Uterus (tissue), 3 donors: ENCODE measurements at regions not wholly inside any gene's neighbourhood (a gene's known extent, or its start where the extent isn't known, plus 50 kb on each side); places are given as distances from the start of the nearest gene placed in this dataset.

Source experiments
- DNase-seq, 2 donors: peaks; one replicate each; pipeline ENCODE4 v3.0.0-alpha.2; 2019 to 2020
- H3K27ac ChIP-seq, 2 donors: fragments of 200-600 bp; sonication (generic); 1 replicate in 1 of 2; 2 replicates in 1 of 2; pipeline ENCODE4 v1.5.1; 2016 to 2018
- H3K27me3 ChIP-seq, 2 donors: fragments of 200-600 bp; sonication (generic); one replicate each; pipeline ENCODE4 v1.5.1; 2018 to 2019; ENCODE audit warnings: control low read depth in 1 of 2
- H3K36me3 ChIP-seq, 2 donors: fragments of 200-600 bp; sonication (generic); one replicate each; pipeline ENCODE4 v1.5.1; 2019; ENCODE audit warnings: control low read depth in 1 of 2
- H3K4me1 ChIP-seq, 2 donors: fragments of 200-600 bp; sonication (generic); one replicate each; pipeline ENCODE4 v1.5.1; 2018 to 2019; ENCODE audit warnings: control low read depth in 1 of 2
- H3K4me3 ChIP-seq, 2 donors: fragments of 200-600 bp; sonication (generic); 1 replicate in 1 of 2; 2 replicates in 1 of 2; pipeline ENCODE4 v1.5.1; 2018 to 2019; ENCODE audit warnings: mild to moderate bottlenecking in 1 of 2
- H3K9me3 ChIP-seq, 2 donors: fragments of 200-600 bp; sonication (generic); one replicate each; pipeline ENCODE4 v1.5.1; 2019; ENCODE audit warnings: control low read depth in 1 of 2
- POLR2A ChIP-seq, 2 donors: fragments of 450-650 bp; IDR thresholded peaks; one replicate each; pipeline ENCODE4 v1.6.1; 2016; ENCODE audit warnings: antibody characterized with exemption in 2 of 2, mild to moderate bottlenecking in 1 of 2, moderate library complexity in 1 of 2
- intact Hi-C: fragments of 100-400 bp; cut with DNase I; formaldehyde crosslinking; loops from one replicate; pipeline ENCODE4 v1.15.1; 2023; ENCODE audit warnings: low total_unique reads
- TF ChIP-seq, protein P1 (sequence below), 4 experiments: fragments of 200-600 bp in 2 of 4; fragments of 450-650 bp in 2 of 4; sonication (generic) in 2 of 4; IDR thresholded peaks; one replicate each; pipeline ENCODE4 v1.5.1; 2016 to 2019; ENCODE audit warnings: antibody characterized with exemption in 4 of 4, mild to moderate bottlenecking in 2 of 4, moderate library complexity in 1 of 4
- donor health status: DM: yes; HTN: yes; CAD: no.

DNA sequence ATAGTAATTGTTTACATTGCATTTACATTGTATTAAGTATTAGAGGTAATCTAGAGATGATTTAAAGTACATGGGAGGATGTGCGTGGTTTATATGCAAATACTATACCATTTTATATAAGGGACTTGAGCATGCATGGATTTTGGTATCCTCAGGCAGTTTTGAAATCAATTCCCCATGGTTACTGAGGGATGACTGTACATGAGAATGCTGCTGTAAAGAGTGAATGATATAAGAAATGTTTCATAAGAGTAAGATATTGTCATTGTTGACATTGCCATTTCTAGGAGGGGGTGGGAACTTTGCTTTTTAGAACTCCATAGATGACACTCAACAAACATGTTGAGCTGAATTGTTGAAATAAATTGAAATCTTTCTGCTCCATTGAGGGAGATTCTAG lies 185.0 kb downstream of the SEMA6A start:
- Histone ChIP-seq H3K36me3 (no peaks in the 10 kb centered on the region), H3K27me3 (no peaks in the 10 kb centered on the region), H3K9me3 (no peaks in the 10 kb centered on the region), H3K4me3 (no peak overlapping the region), H3K4me1 (no peaks in the 10 kb centered on the region), H3K27ac (no peak overlapping the region)
- no peak for DNase-seq
- intact Hi-C loops, result no loop called here
- TF ChIP-seq POLR2A (IDR thresholded peaks at IDR 0.05), result no peak
- TF ChIP-seq, protein P1, sequence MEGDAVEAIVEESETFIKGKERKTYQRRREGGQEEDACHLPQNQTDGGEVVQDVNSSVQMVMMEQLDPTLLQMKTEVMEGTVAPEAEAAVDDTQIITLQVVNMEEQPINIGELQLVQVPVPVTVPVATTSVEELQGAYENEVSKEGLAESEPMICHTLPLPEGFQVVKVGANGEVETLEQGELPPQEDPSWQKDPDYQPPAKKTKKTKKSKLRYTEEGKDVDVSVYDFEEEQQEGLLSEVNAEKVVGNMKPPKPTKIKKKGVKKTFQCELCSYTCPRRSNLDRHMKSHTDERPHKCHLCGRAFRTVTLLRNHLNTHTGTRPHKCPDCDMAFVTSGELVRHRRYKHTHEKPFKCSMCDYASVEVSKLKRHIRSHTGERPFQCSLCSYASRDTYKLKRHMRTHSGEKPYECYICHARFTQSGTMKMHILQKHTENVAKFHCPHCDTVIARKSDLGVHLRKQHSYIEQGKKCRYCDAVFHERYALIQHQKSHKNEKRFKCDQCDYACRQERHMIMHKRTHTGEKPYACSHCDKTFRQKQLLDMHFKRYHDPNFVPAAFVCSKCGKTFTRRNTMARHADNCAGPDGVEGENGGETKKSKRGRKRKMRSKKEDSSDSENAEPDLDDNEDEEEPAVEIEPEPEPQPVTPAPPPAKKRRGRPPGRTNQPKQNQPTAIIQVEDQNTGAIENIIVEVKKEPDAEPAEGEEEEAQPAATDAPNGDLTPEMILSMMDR (IDR thresholded peaks at IDR 0.05), result no peak

DNA sequence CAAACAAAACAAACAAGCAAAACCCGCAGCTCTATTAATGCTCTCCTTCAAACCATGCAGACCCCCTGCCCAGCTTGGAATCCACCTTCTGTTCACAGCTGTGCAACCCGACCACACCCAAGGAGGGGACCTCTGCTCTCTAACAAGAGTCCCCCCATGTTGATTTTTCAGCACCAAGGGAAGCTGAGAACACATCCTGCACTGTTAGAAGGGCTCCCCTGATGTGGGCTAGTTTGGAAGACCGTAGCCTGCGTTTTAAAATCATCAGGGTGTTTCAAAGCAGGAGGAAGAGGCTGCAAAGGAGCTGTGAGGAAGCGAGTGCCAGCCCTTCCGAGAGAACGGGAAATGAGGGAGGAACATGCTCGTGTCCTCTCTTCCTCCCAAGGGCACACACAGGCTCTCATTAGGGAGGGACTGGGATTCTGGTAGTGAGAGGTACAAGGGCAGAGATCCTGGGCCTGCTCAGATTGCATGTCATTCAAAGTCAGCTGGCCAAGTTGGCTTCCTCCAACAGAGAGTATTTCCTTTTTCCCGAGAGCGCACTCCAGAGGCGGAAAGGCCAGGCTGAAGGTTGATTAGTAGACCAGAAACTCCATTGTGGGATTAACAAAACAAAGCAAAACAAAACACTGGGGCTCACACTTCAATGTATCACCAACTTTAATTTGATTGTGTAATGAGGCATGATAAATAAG lies 185.9 kb downstream of the SEMA6A start:
- H3K9me3 ChIP-seq, result no peaks in the 10 kb centered on the region
- no peaks in the 10 kb centered on the region for H3K4me1 ChIP-seq
- no peak overlapping the region for H3K27ac ChIP-seq
- H3K27me3 ChIP-seq, result no peaks in the 10 kb centered on the region
- peak in 1 of 2 donors; percentile 47 for DNase-seq
- no peaks in the 10 kb centered on the region for H3K36me3 ChIP-seq
- H3K4me3 ChIP-seq, result no peak overlapping the region
- no peak for TF ChIP-seq POLR2A (IDR thresholded peaks at IDR 0.05)
- TF ChIP-seq, protein P1 (IDR thresholded peaks at IDR 0.05), result no peak
- intact Hi-C loops, result no loop called here

DNA sequence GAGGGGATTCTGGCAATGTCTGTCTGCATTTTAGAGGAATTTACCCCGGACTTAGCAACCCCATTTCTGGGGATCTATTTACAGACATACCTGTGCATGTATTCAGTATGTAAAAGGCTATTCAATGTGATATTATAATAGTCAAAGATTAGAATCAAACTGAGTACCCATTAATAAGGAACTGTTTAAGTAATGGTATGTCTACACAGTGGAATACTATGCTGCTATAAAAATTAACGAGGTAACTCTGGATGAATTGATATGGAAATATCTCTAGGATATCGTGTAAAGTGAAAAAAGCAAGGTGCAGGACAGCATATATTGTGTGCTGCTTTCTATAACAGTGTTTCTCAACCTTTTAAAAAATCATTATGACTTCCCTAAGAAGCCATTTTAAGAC lies 186.9 kb downstream of the SEMA6A start:
- TF ChIP-seq POLR2A (IDR thresholded peaks at IDR 0.05), result no peak
- TF ChIP-seq, protein P1 (IDR thresholded peaks at IDR 0.05), result no peak
- H3K9me3 ChIP-seq, result no peaks in the 10 kb centered on the region
- no peaks in the 10 kb centered on the region for H3K36me3 ChIP-seq
- intact Hi-C loops, result no loop called here
- no peak overlapping the region for H3K4me3 ChIP-seq
- no peaks in the 10 kb centered on the region for H3K4me1 ChIP-seq
- no peak for DNase-seq
- H3K27me3 ChIP-seq, result no peaks in the 10 kb centered on the region
- no peak overlapping the region for H3K27ac ChIP-seq

DNA sequence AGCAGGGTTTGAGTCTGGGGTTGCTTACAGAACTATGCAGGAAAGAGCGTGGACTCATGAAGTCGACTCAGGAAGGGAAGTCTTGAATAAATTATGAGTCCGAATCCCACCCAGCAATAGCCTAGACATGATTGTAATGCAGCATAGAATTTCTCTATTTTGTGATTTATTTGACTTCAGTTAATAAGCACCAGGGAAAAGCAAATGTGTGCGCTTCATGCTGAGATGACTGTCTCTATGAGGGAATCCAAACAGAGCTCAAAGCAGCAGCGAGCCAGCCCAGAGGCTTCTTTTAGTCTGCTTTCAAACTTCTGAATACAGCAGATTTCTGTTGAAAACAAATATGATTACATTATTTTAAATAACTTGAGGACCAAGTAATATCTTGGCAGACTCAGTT lies 188.0 kb downstream of the SEMA6A start:
- no peaks in the 10 kb centered on the region for H3K9me3 ChIP-seq
- no peak for TF ChIP-seq POLR2A (IDR thresholded peaks at IDR 0.05)
- TF ChIP-seq, protein P1 (IDR thresholded peaks at IDR 0.05), result no peak
- no peak for DNase-seq
- H3K4me3 ChIP-seq, result no peak overlapping the region
- H3K27me3 ChIP-seq, result no peaks in the 10 kb centered on the region
- H3K36me3 ChIP-seq, result no peaks in the 10 kb centered on the region
- H3K4me1 ChIP-seq, result no peaks in the 10 kb centered on the region
- no peak overlapping the region for H3K27ac ChIP-seq
- intact Hi-C loops, result no loop called here

DNA sequence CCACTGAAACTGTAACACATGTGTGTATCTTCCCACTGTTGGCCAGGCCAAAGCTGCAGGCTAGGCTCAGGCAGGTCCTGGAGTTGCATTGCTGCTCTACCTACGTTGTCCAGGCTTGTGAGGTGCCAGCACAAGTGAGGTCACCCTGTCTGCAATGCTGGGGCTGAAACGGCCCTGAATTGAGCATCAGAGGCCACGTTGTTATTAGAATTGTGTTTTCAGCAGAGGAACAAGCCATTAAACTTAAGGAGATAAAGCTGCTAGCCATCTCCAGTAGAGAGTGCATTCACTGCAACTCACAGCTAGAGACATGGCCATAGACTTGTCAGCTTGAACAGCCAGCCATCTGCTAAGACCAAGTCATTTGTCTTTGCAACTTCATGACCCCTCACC lies 191.8 kb downstream of the SEMA6A start:
- no peak for DNase-seq
- no peaks in the 10 kb centered on the region for H3K9me3 ChIP-seq
- peak overlapping the region in 1 of 2 donors; percentile 40 for H3K27ac ChIP-seq
- H3K4me3 ChIP-seq, result no peak overlapping the region
- H3K4me1 ChIP-seq, result no peaks in the 10 kb centered on the region
- no peaks in the 10 kb centered on the region for H3K27me3 ChIP-seq
- no peaks in the 10 kb centered on the region for H3K36me3 ChIP-seq
- intact Hi-C loops, result no loop called here
- TF ChIP-seq, protein P1 (IDR thresholded peaks at IDR 0.05), result no peak
- no peak for TF ChIP-seq POLR2A (IDR thresholded peaks at IDR 0.05)
